Motor neuron (in vitro differentiated cells): ENCODE measurements at regions not wholly inside any gene's neighbourhood (a gene's known extent, or its start where the extent isn't known, plus 50 kb on each side); places are given as distances from the start of the nearest gene placed in this dataset.

Source experiments
- ATAC-seq, 8 experiments: fragments of 200-7000 bp; cut with Tn5 transposase; replicated peaks in 6 of 8; 2 replicates each; pipeline ENCODE4 v1.8.0; 2021; ENCODE audit warnings: mild to moderate bottlenecking in 8 of 8, moderate library complexity in 8 of 8
- H3K27ac ChIP-seq, 2 donors: fragments of 250-450 bp; sonication (Bioruptor Pico); 2 replicates each; pipeline ENCODE4 v1.9.0; 2021; ENCODE audit warnings: antibody characterized with exemption in 2 of 2, mild to moderate bottlenecking in 2 of 2, moderate library complexity in 1 of 2
- H3K4me1 ChIP-seq, 2 donors: fragments of 250-450 bp; sonication (Bioruptor Pico); replicated peaks in 1 of 2; 2 replicates each; pipeline ENCODE4 v1.6.1; 2021; ENCODE audit warnings: antibody characterized with exemption in 2 of 2, mild to moderate bottlenecking in 2 of 2, moderate library complexity in 1 of 2
- H3K4me3 ChIP-seq, 5 donors: fragments of 250-450 bp; sonication (Bioruptor Pico); 2 replicates each; pipeline ENCODE4 v1.9.0; 2021; ENCODE audit warnings: antibody characterized with exemption in 5 of 5, mild to moderate bottlenecking in 5 of 5, moderate library complexity in 4 of 5
- WGBS, 10 experiments: fragments of 450-650 bp; shearing (Covaris generic); methylation state at CpG; one replicate each; pipeline ENCODE4 v1.0.0; 2022; 5-methylcytosine and 5-hydroxymethylcytosine counted together
- in situ Hi-C, 9 experiments: fragments of 400-800 bp; cut with MboI; loops; one replicate each; pipeline ENCODE4 v1.15.0; 2021; ENCODE audit warnings: low sequenced_read_pairs in 9 of 9, low pct_unique_long_range_greater_than_20kb in 2 of 9; ENCODE audit not compliant: unreplicated experiment in 9 of 9

DNA sequence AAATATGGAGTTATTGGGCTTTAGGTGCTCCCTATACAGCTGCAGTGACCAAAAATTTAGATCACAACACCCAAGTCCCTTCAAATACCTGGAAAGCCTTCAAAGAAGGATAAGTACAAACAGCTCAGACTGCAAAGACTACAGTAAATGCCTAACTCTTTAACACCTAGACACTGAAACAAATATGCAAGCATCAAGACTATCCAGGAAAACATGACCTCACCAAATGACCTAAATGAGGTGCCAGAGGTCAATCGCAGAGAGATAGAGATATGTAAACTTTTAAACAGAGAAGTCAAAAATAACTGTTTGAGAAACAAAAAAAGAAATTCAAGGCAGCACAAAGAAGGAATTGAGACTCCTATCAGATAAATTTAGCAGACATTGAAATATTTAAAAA is 753.8 kb upstream of the B3GALT2 start:
- in situ Hi-C loops: no loop called here
- WGBS, 10 experiments: 20 to 100% (median 100%) methylated on average over 1 of the region's 1 CpG
- H3K27ac ChIP-seq: no peak overlapping the region
- no peaks in the 10 kb centered on the region for H3K4me1 ChIP-seq
- no peak overlapping the region for H3K4me3 ChIP-seq
- no peak for ATAC-seq

DNA sequence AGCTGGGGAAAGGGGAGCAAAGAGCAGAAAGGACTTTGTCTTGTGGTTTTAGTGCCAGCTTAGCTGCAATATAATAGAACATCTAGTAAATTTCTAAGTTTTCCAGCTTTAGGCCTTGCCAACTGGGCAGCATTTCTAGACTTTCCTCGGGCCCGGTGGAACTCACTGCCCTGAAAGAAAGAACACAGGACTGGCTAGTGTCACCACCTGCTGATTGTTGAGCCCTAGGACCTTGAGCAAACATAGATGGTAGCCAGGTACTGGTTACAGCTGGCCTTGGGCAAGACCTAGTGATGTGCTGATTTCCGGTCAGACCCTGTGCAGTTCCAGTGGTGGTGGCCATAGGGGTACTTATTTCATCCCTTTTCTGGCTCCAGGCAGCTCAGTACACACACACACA is 753.2 kb upstream of the B3GALT2 start:
- in situ Hi-C loops: no loop called here
- no peak overlapping the region for H3K27ac ChIP-seq
- 87 to 100% (median 100%) methylated on average over 1 to 3 of the region's 3 CpGs; no CpG with 5 or more reads in 6 of the 10 experiments for WGBS, 10 experiments
- ATAC-seq: no peak
- no peaks in the 10 kb centered on the region for H3K4me1 ChIP-seq
- H3K4me3 ChIP-seq: no peak overlapping the region

DNA sequence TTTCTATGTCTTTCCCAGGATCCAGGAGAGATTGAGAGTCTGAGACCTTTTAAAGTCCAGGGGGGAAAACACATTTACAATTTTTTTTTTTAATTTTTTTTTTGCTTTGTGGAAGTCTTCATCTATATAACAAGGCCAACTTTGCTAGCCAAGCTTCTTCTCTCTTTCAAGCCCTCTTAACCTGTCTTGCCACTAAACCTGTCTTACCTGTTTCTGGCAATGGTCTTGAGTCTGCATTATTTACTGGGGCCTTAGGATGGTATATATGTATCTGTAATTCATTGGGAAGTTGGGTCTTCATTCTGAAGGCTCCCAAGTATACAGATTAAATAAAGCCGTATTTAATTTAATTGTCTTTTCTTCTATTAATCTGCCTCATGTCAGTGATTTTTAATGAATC is 750.9 kb upstream of the B3GALT2 start:
- in situ Hi-C loops: no loop called here

DNA sequence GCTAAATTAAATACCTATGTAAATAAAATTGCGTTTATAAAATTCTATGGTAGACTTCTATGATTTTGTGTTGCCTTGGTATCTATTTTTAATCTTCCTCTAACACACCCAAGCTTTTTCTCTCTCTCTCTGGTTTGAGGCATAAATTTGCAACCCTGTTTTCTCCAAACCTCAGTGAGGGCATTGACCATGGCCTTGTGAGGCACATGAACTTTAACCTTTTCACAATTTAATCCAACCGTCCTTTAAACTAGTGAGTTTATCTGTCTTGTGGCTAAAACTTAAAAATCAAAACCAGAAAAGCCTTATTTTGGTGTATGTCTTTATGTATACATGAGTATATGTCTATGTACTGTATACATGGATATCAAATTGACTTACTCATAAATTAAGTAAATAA is 746.6 kb upstream of the B3GALT2 start:
- in situ Hi-C loops: no loop called here

More for the DNA sequence above, 750.9 kb upstream of the B3GALT2 start:
- ATAC-seq: no peak
- no peak overlapping the region for H3K4me3 ChIP-seq
- H3K4me1 ChIP-seq: no peaks in the 10 kb centered on the region
- WGBS, 10 experiments: 43 to 100% (median 95%) methylated on average over 1 of the region's 1 CpG; no CpG with 5 or more reads in 1 of the 10 experiments
- H3K27ac ChIP-seq: no peak overlapping the region

DNA sequence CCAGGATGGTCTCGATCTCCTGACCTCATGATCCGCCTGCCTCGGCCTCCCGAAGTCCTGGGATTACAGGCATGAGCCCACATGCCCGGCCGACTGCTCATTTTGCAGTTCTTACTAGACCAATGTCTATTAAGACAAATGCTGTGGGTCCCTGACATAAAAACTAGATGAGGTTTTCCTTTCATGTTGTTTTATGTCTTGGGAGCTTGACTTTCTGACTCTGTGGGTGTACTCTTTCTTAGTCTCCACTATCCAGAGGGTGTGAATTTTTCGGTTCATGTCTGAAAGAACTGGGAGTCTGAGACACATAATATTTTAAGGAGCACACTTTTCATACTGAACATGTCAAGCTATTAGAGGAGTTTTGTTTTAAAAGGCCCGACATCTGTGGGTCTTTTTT is 744.9 kb upstream of the B3GALT2 start:
- no peak for ATAC-seq

More for the DNA sequence above, 746.6 kb upstream of the B3GALT2 start:
- Histone ChIP-seq H3K4me1 (peaks cover 0 to 4% of the 10 kb centered on the region in 2 donors), H3K4me3 (no peak overlapping the region), H3K27ac (no peak overlapping the region)
- ATAC-seq: no peak
- 0 to 91% (median 64%) methylated on average over 1 to 2 of the region's 2 CpGs; no CpG with 5 or more reads in 1 of the 10 experiments for WGBS, 10 experiments

DNA sequence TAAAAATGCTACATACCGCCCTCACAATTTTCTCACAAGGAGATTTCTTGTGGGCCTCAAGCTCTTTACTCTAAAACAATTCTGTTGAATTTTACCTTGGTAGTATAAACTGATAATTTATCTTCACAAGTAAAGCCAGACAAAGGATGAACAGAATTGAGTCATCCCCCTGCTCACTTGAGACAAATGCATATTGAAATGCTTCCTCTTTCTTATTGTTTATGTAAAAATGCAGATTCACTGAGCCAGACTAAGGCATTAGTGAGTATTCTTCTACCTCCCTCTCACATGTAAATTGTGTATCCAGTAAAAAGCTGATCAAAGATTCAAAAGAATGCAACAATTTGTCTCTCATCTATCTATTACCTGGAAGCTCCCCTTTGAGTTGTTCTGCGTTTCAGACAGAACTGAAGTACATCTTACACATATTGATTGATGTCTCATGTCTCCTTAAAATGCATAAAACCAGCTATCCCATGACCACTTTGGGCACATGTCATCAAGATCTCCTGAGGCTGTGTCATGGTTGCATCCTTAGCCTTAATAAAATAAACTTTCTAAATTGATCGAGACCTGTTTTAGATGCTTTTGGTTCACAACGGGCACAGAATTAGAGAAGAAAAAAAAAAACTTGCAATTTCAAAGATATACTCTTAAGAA is 743.1 kb upstream of the B3GALT2 start:
- WGBS, 10 experiments: 4 to 90% (median 56%) methylated on average over 1 to 4 of the region's 4 CpGs
- in situ Hi-C loops: no loop called here
- Histone ChIP-seq H3K4me3 (no peak overlapping the region), H3K27ac (no peak overlapping the region), H3K4me1 (peaks cover 0 to 4% of the 10 kb centered on the region in 2 donors)
- peak; percentile 62 to 98 (median 84) for ATAC-seq

More for the DNA sequence above, 744.9 kb upstream of the B3GALT2 start:
- H3K27ac ChIP-seq: no peak overlapping the region
- H3K4me1 ChIP-seq: peaks cover 0 to 4% of the 10 kb centered on the region in 2 donors
- in situ Hi-C loops: no loop called here
- 8 to 100% (median 95%) methylated on average over 1 to 7 of the region's 8 CpGs; no CpG with 5 or more reads in 1 of the 10 experiments for WGBS, 10 experiments
- no peak overlapping the region for H3K4me3 ChIP-seq

DNA sequence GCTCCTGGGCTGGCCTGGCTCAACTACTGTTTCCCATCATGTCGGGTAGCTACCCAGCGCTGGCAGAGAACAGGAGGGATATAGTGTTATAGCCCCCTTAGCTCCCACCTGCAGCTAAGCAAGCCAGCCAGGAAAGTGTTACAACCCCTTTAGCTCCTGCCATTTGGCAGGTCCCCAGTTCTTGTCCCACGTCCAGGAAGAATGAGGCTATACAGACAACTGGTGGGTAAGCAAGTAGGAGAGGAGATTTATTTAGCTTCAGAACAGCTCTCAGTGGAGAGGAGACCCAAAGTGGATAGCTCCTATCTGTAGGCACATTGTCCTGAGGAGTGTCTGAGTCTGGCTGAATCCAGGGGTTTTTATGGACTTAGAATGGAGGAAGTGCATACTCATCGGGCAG is 741.1 kb upstream of the B3GALT2 start:
- no peak for ATAC-seq
- WGBS, 10 experiments: 33 to 83% (median 59%) methylated on average over 1 to 4 of the region's 4 CpGs; no CpG with 5 or more reads in 6 of the 10 experiments
- in situ Hi-C loops: no loop called here

DNA sequence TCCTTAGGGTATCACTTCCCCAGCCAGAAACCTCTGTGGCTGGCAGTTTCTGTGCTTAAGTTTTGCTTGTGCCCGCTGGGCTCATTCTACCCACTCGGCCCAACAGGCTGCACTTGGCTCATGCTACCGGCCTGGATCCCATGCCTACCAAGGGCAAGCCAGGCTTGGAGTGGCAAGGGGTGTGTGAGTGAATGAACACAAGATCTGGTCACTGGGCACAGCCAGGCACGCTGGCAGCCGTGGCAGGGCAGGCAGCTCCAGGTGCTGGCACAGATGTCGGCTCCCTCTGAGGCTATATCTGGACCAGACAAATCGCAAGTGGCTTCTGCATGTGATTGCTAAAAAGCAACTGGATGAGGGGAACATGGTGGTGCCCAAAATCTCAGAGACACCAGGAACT is 740.5 kb upstream of the B3GALT2 start:
- Histone ChIP-seq H3K4me1 (peaks cover 0 to 4% of the 10 kb centered on the region in 2 donors), H3K27ac (no peak overlapping the region), H3K4me3 (no peak overlapping the region)
- in situ Hi-C loops: no loop called here
- ATAC-seq: no peak
- WGBS, 10 experiments: 20 to 100% (median 89%) methylated on average over 1 to 7 of the region's 7 CpGs; no CpG with 5 or more reads in 3 of the 10 experiments

More for the DNA sequence above, 741.1 kb upstream of the B3GALT2 start:
- Histone ChIP-seq H3K27ac (no peak overlapping the region), H3K4me3 (no peak overlapping the region), H3K4me1 (peaks cover 0 to 4% of the 10 kb centered on the region in 2 donors)

DNA sequence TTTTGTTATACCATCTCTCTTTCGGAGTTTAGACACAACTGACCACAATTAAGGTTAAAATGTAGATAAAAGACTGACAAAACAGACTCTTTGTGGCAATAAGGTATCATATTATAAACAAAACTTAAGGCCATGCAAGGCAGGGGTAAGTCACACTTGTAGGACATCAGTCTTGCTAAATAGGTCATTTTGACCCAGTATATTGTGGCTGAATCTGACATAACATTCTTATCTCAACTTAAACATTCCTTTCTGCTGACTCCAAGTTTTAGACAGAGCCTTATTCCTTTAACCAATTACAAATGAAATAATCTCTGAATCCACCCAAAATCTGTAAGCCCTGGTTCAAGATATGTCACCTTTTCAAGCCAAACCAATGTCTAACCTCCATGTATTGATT is 733.4 kb upstream of the B3GALT2 start:
- H3K4me1 ChIP-seq: no peaks in the 10 kb centered on the region
- H3K4me3 ChIP-seq: no peak overlapping the region
- H3K27ac ChIP-seq: no peak overlapping the region
- 20 to 100% (median 83%) methylated on average over 1 of the region's 1 CpG; no CpG with 5 or more reads in 3 of the 10 experiments for WGBS, 10 experiments
- in situ Hi-C loops: no loop called here
- ATAC-seq: no peak

DNA sequence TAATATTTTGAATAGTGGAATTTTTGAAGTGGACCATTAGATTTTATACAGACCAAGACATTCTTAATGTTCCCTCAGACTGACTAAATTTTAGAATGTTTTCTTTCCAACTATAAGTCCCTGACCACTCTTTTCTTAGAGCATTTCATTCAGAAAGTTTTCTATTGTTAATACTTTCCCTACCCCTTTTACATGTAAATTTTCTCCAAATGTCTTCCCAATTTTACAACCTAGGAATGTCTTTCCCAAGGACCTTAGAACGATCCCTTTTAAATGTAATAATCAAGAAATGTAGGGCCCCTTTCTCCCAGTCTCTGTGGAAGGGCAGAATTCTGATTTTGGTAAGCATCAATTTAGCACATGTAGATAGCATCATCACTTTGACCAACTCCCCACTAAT is 730.0 kb upstream of the B3GALT2 start:
- no peak for ATAC-seq
- Histone ChIP-seq H3K4me3 (no peak overlapping the region), H3K27ac (no peak overlapping the region), H3K4me1 (no peaks in the 10 kb centered on the region)
- in situ Hi-C loops: no loop called here
- WGBS, 10 experiments: 0 to 100% (median 19%) methylated on average over 1 of the region's 1 CpG; no CpG with 5 or more reads in 2 of the 10 experiments

DNA sequence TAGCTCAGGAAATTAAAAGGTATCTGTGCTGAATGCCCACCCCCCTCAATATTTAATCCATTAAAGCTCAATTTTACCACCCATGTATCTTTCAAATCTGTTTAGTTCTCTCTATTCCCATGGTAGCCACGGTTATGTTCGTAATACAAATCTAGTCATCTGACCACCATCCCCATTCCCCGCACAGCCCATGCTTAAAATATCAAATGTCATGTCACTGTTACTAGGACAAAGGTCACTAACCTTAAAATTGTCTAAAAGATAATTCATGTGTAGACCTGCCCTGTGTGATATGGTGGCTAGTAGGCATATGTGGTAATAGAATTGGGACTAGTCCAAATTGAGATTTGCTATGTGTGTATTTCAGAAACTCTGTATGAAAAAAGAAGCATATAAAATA is 728.5 kb upstream of the B3GALT2 start:
- no peaks in the 10 kb centered on the region for H3K4me1 ChIP-seq
- ATAC-seq: no peak
- WGBS, 10 experiments: 23 to 100% (median 93%) methylated on average over 2 to 3 of the region's 3 CpGs; no CpG with 5 or more reads in 2 of the 10 experiments
- in situ Hi-C loops: no loop called here
- H3K27ac ChIP-seq: no peak overlapping the region
- no peak overlapping the region for H3K4me3 ChIP-seq

DNA sequence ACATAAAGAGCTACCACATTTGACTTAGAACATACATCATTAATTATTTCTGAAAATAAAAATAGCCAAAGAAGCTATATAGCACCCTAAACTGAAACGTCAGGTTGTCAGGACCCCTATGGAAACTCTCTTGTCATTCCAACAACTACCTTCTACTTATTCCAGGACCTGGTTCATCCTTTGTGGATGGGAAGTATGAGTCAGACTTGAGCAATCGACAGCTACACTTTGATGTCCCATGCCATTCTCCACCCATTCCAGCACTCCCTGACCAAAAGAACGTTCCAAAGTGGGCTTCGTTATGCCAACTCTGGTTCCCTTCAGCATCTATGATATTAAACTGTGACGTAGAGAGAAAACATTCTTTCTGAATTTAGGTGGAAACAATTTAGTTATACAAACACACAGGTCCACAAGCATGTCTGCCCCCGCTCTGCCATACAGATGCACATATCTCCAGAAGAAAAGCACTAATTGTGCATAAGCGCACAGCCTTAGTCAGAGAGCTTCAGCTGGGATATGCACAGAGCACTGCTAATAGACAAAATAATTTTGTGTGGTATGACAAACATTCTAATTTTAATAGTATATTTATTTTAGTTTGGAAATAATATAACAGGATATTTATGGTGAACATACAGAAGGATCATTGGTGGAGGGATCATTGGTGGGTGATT is 723.1 kb upstream of the B3GALT2 start:
- ATAC-seq: peak in 1 of 8 experiments; percentile 91
- Histone ChIP-seq H3K4me1 (no peaks in the 10 kb centered on the region), H3K27ac (no peak overlapping the region), H3K4me3 (no peak overlapping the region)
- 0 to 100% (median 72%) methylated on average over 2 to 6 of the region's 7 CpGs; no CpG with 5 or more reads in 1 of the 10 experiments for WGBS, 10 experiments
- in situ Hi-C loops: no loop called here

DNA sequence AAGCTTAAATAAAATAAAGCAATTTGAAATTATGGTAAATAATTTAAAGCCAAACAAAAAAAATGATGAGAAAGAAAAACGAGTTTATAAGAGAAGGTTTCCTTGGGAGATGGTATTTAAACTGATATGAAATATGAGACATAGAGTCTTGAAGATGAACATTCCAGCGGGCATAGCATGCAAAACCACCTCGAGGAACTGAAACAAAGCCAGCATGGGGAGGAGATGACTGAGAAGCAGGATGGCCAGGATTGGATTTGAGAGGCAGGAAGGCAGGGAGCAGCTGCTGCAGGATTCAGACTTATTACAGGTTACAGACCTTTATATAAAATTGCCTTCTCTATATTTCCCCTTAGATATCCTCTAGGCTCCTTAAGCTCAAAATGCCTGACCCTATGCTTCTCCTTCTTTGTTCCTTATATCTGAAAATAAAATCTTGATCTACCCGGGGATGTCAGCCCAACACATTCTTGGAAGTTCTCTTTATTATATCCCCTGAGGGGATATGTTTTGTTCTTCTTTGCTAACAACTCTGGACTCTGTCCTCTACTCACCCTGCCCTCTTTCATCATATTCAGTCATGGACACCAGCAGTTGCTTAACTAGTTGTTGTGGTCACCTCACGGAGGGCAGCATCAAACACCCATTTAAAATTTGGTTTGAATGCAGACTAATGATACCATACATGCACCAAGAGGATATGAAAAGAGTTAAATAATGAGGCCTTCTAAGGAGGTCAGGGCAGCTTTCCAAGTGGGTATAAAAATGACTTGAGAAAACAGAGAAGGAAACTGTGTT is 719.1 kb upstream of the B3GALT2 start:
- peak in 1 of 8 experiments; percentile 23 for ATAC-seq
- no peak overlapping the region for H3K4me3 ChIP-seq
- in situ Hi-C loops: no loop called here
- no peak overlapping the region for H3K27ac ChIP-seq
- WGBS, 10 experiments: 9 to 93% (median 67%) methylated on average over 2 to 5 of the region's 5 CpGs
- H3K4me1 ChIP-seq: no peaks in the 10 kb centered on the region
